ENCODE measurements at regions not wholly inside any gene's neighbourhood (a gene's known extent, or its start where the extent isn't known, plus 50 kb on each side); places are given as distances from the start of the nearest gene placed in this dataset.

DNA sequence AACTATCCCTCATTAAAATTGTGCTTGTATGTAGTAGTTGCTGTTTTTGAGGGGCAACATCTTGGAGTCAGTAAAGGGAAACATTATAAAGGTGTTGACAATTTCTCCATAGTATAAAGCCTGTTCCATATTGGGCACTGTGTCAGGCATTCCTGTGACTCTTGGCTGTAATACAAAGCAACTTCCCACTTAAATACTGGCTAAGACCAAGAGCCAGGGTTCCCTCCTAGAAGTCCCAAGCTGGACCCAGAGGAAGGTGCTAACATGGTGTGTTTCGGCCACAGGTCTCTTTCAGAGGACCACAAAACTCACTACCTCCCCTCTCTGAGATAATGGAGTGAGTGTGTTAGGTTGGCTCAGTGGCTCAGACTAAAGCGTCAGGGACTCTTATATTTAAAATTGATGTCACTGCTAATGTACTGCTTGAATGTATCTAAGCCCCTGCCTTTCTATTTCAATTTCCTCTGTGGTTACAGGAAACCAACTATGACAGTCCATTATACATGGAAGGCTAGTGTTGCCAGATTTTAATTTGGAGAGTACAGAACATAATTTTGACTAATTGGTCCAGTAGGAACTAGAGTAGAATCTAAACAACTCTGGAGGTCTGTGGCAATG, 74.7 kb upstream of the RGL1 start:
- H3K79me2 ChIP-seq (replicated peaks; ENCODE audit: insufficient read depth), result no peaks in the 10 kb centered on the region
- no peak overlapping the region for H3K27ac ChIP-seq (ENCODE audit: low read depth)
- Mint-ChIP-seq H3K4me3 (no peak overlapping the region), H3K36me3 (ENCODE audit: low read depth) (no peaks in the 10 kb centered on the region), H3K9me3 (no peaks in the 10 kb centered on the region), H3K27me3 (ENCODE audit: insufficient read depth, low read depth, poor library complexity) (no peaks in the 10 kb centered on the region), H3K4me1 (peaks cover 20% of the 10 kb centered on the region; the same call in 2 of the 3 replicates), H3K27ac (no peak overlapping the region)
- TF ChIP-seq STAT1 (IDR thresholded peaks at IDR 0.05; ENCODE audit: unreplicated experiment), result no peak
- ATAC-seq, result no peak
- H3K36me3 ChIP-seq (ENCODE audit: insufficient read depth), result no peaks in the 10 kb centered on the region
- no peaks in the 10 kb centered on the region for H3K27me3 ChIP-seq (ENCODE audit: insufficient read depth)
- no peaks in the 10 kb centered on the region for H3K9me2 ChIP-seq (ENCODE audit: insufficient read depth)
- H3K4me1 ChIP-seq (ENCODE audit: insufficient read depth), result peaks cover 10% of the 10 kb centered on the region
- no peak for DNase-seq (ENCODE audit: low spot score)
- H3F3A ChIP-seq (replicated peaks; ENCODE audit: low read depth), result no peaks in the 10 kb centered on the region
- no peak overlapping the region for H3K4me2 ChIP-seq
- H3K4me3 ChIP-seq, result no peak overlapping the region
- H4K20me1 ChIP-seq (replicated peaks; ENCODE audit: insufficient read depth), result no peaks in the 10 kb centered on the region
- H2AFZ ChIP-seq, result no peak overlapping the region

DNA sequence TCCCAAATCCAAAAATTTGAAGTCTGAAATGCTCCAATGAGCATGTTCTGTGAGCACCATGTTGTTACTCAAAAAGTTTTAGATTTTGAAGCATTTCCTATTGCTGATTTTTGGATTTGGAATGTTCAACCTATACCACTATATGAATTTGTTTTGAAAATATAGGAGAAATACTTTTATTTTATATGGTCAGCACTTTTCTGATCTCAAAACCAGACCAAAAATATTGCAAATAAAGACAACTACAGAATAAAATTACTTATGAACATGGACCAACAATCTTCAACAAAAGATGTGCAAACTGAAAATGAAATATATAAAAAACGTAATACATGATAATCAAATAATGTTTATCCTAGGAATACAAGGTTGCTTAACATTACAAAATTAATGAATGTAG, 73.7 kb upstream of the APOBEC4 start:
- Histone ChIP-seq H3K4me2 (no peak overlapping the region), H3K27me3 (ENCODE audit: insufficient read depth) (no peaks in the 10 kb centered on the region), H3F3A (replicated peaks; ENCODE audit: low read depth) (no peaks in the 10 kb centered on the region), H3K4me1 (ENCODE audit: insufficient read depth) (peaks cover 2% of the 10 kb centered on the region; the same call in 1 of the 2 replicates), H3K79me2 (replicated peaks; ENCODE audit: insufficient read depth) (no peaks in the 10 kb centered on the region), H2AFZ (no peak overlapping the region), H3K9me2 (ENCODE audit: insufficient read depth) (peaks cover 2% of the 10 kb centered on the region; the same call in 1 of the 2 replicates), H4K20me1 (replicated peaks; ENCODE audit: insufficient read depth) (no peaks in the 10 kb centered on the region), H3K27ac (ENCODE audit: low read depth) (no peak overlapping the region), H3K36me3 (ENCODE audit: insufficient read depth) (no peaks in the 10 kb centered on the region), H3K4me3 (no peak overlapping the region)
- H3K27ac Mint-ChIP-seq, result no peak overlapping the region
- H3K36me3 Mint-ChIP-seq (ENCODE audit: low read depth), result no peaks in the 10 kb centered on the region
- DNase-seq (ENCODE audit: low spot score) (no peak), ATAC-seq (no peak)
- no peak overlapping the region for H3K4me3 Mint-ChIP-seq
- no peaks in the 10 kb centered on the region for H3K9me3 Mint-ChIP-seq
- no peaks in the 10 kb centered on the region for H3K27me3 Mint-ChIP-seq (ENCODE audit: insufficient read depth, low read depth, poor library complexity)
- peaks cover 2% of the 10 kb centered on the region; the same call in 2 of the 3 replicates for H3K4me1 Mint-ChIP-seq
- TF ChIP-seq POLR2AphosphoS5 (IDR thresholded peaks at IDR 0.05; ENCODE audit: low read depth), result no peak
- no peak for TF ChIP-seq STAT1 (IDR thresholded peaks at IDR 0.05; ENCODE audit: unreplicated experiment)
- no peak for TF ChIP-seq CREB1 (CRISPR knock-in tag; IDR thresholded peaks at IDR 0.05; ENCODE audit: low read depth)
- TF ChIP-seq, protein P1, sequence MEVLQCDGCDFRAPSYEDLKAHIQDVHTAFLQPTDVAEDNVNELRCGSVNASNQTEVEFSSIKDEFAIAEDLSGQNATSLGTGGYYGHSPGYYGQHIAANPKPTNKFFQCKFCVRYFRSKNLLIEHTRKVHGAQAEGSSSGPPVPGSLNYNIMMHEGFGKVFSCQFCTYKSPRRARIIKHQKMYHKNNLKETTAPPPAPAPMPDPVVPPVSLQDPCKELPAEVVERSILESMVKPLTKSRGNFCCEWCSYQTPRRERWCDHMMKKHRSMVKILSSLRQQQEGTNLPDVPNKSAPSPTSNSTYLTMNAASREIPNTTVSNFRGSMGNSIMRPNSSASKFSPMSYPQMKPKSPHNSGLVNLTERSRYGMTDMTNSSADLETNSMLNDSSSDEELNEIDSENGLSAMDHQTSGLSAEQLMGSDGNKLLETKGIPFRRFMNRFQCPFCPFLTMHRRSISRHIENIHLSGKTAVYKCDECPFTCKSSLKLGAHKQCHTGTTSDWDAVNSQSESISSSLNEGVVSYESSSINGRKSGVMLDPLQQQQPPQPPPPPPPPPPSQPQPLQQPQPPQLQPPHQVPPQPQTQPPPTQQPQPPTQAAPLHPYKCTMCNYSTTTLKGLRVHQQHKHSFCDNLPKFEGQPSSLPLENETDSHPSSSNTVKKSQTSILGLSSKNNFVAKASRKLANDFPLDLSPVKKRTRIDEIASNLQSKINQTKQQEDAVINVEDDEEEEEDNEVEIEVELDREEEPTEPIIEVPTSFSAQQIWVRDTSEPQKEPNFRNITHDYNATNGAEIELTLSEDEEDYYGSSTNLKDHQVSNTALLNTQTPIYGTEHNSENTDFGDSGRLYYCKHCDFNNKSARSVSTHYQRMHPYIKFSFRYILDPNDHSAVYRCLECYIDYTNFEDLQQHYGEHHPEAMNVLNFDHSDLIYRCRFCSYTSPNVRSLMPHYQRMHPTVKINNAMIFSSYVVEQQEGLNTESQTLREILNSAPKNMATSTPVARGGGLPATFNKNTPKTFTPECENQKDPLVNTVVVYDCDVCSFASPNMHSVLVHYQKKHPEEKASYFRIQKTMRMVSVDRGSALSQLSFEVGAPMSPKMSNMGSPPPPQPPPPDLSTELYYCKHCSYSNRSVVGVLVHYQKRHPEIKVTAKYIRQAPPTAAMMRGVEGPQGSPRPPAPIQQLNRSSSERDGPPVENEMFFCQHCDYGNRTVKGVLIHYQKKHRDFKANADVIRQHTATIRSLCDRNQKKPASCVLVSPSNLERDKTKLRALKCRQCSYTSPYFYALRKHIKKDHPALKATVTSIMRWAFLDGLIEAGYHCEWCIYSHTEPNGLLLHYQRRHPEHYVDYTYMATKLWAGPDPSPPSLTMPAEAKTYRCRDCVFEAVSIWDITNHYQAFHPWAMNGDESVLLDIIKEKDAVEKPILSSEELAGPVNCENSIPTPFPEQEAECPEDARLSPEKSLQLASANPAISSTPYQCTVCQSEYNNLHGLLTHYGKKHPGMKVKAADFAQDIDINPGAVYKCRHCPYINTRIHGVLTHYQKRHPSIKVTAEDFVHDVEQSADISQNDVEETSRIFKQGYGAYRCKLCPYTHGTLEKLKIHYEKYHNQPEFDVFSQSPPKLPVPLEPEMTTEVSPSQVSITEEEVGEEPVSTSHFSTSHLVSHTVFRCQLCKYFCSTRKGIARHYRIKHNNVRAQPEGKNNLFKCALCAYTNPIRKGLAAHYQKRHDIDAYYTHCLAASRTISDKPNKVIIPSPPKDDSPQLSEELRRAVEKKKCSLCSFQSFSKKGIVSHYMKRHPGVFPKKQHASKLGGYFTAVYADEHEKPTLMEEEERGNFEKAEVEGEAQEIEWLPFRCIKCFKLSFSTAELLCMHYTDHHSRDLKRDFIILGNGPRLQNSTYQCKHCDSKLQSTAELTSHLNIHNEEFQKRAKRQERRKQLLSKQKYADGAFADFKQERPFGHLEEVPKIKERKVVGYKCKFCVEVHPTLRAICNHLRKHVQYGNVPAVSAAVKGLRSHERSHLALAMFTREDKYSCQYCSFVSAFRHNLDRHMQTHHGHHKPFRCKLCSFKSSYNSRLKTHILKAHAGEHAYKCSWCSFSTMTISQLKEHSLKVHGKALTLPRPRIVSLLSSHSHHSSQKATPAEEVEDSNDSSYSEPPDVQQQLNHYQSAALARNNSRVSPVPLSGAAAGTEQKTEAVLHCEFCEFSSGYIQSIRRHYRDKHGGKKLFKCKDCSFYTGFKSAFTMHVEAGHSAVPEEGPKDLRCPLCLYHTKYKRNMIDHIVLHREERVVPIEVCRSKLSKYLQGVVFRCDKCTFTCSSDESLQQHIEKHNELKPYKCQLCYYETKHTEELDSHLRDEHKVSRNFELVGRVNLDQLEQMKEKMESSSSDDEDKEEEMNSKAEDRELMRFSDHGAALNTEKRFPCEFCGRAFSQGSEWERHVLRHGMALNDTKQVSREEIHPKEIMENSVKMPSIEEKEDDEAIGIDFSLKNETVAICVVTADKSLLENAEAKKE (CRISPR knock-in tag; IDR thresholded peaks at IDR 0.05), result no peak
- TF ChIP-seq ZNF114 (CRISPR knock-in tag; IDR thresholded peaks at IDR 0.05), result no peak
- no peak for TF ChIP-seq ZNF331 (CRISPR knock-in tag; IDR thresholded peaks at IDR 0.05; ENCODE audit: low read depth)
- TF ChIP-seq JUNB (IDR thresholded peaks at IDR 0.05; ENCODE audit: unreplicated experiment), result no peak
- no peak for TF ChIP-seq EZH2phosphoT487 (IDR thresholded peaks at IDR 0.05; ENCODE audit: unreplicated experiment)
- TF ChIP-seq, protein P2, sequence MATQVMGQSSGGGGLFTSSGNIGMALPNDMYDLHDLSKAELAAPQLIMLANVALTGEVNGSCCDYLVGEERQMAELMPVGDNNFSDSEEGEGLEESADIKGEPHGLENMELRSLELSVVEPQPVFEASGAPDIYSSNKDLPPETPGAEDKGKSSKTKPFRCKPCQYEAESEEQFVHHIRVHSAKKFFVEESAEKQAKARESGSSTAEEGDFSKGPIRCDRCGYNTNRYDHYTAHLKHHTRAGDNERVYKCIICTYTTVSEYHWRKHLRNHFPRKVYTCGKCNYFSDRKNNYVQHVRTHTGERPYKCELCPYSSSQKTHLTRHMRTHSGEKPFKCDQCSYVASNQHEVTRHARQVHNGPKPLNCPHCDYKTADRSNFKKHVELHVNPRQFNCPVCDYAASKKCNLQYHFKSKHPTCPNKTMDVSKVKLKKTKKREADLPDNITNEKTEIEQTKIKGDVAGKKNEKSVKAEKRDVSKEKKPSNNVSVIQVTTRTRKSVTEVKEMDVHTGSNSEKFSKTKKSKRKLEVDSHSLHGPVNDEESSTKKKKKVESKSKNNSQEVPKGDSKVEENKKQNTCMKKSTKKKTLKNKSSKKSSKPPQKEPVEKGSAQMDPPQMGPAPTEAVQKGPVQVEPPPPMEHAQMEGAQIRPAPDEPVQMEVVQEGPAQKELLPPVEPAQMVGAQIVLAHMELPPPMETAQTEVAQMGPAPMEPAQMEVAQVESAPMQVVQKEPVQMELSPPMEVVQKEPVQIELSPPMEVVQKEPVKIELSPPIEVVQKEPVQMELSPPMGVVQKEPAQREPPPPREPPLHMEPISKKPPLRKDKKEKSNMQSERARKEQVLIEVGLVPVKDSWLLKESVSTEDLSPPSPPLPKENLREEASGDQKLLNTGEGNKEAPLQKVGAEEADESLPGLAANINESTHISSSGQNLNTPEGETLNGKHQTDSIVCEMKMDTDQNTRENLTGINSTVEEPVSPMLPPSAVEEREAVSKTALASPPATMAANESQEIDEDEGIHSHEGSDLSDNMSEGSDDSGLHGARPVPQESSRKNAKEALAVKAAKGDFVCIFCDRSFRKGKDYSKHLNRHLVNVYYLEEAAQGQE (IDR thresholded peaks at IDR 0.05; ENCODE audit: unreplicated experiment), result no peak
- no peak for TF ChIP-seq EZH2 (IDR thresholded peaks at IDR 0.05; ENCODE audit: low read depth, unreplicated experiment)
- TF ChIP-seq, protein P3, sequence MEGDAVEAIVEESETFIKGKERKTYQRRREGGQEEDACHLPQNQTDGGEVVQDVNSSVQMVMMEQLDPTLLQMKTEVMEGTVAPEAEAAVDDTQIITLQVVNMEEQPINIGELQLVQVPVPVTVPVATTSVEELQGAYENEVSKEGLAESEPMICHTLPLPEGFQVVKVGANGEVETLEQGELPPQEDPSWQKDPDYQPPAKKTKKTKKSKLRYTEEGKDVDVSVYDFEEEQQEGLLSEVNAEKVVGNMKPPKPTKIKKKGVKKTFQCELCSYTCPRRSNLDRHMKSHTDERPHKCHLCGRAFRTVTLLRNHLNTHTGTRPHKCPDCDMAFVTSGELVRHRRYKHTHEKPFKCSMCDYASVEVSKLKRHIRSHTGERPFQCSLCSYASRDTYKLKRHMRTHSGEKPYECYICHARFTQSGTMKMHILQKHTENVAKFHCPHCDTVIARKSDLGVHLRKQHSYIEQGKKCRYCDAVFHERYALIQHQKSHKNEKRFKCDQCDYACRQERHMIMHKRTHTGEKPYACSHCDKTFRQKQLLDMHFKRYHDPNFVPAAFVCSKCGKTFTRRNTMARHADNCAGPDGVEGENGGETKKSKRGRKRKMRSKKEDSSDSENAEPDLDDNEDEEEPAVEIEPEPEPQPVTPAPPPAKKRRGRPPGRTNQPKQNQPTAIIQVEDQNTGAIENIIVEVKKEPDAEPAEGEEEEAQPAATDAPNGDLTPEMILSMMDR (conservative IDR thresholded peaks at IDR 0.05; ENCODE audit: low read depth in 2 of 2), result no peak

Measured in GM23338 (cell line).